BJ (cell line): ENCODE measurements at regions not wholly inside any gene's neighbourhood (a gene's known extent, or its start where the extent isn't known, plus 50 kb on each side); places are given as distances from the start of the nearest gene placed in this dataset.
"Not testable (repeated sequence)": the region's sequence is repeated elsewhere in the genome, so short reads cannot be mapped to it uniquely, and the experiment has no call there.

ENCODE experiments used
- CTCF ChIA-PET: fragments of 350-600 bp; formaldehyde crosslinking; extraction: SDS; loops from one replicate; lab custom pipeline; 2021; ENCODE audit warnings: antibody characterized with exemption, inconsistent platforms; lab: Yijun Ruan, JAX
- POLR2A ChIA-PET: fragments of 300-600 bp; sonication (Branson Sonifier 250); formaldehyde crosslinking; extraction: SDS; loops from one replicate; lab custom pipeline; 2021; ENCODE audit warnings: antibody characterized with exemption; lab: Charles Lee
- DNase-seq: peaks from one replicate; pipeline ENCODE4 v3.0.0-alpha.2; 2011; ENCODE audit warnings: low read depth
- H3K27me3 ChIP-seq: 2 replicates; pipeline ENCODE4 v1.6.0; 2011; ENCODE audit warnings: low read length; ENCODE audit not compliant: control insufficient read depth, insufficient read depth
- H3K36me3 ChIP-seq: 2 replicates; pipeline ENCODE4 v1.5.1; 2011; ENCODE audit warnings: low read length; ENCODE audit not compliant: control insufficient read depth, insufficient read depth
- H3K4me3 ChIP-seq: 2 replicates; pipeline ENCODE4 v1.5.1; 2011; ENCODE audit warnings: low read depth, mild to moderate bottlenecking, control low read depth, low read length
- TF ChIP-seq, protein P1 (sequence below): IDR thresholded peaks from 2 replicates; pipeline ENCODE4 v1.5.1; 2011; ENCODE audit warnings: low read depth, mild to moderate bottlenecking, control low read depth, inconsistent platforms, low read length, moderate library complexity; ENCODE audit not compliant: insufficient read depth

DNA sequence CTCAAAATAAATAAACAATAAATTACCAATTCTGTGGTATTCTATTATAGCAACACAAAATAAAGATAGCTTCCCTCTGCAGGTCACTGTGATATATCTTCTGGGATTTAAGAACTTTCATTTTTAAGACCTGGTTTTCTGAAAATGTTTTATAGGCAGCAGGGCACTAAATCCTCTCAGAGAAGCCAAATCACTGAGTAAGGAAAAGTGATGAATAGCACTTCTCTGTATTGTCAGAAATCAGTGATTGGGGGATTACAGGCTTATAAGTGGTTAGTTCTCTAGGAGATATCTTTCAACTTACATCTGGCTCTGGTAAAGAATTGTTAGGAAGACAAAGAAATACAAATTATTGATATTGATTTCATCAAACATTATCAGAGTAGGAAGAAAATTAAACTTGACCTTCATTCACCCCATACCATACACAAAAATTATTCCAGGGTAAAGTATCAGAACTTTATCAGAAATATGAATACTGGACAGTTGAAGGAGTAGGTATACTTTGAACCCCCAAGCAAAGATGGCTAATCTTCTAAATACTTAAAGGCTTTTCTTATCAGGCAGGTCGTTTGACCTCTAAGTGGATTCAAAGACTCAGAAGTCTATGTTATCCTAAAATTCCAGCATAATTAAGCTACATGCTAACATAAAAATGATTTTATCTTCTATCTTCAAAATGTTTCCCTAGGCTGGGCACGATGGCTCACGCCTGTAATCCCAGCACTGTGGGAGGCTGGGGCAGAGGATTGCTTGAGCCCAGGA is 81.6 kb upstream of the USP9X start:
- DNase-seq = no peak
- Histone ChIP-seq H3K27me3 (no peaks in the 10 kb centered on the region), H3K4me3 (no peak overlapping the region), H3K36me3 (no peaks in the 10 kb centered on the region)
- CTCF ChIA-PET = no interaction called here
- POLR2A ChIA-PET = no interaction called here
- TF ChIP-seq, protein P1, sequence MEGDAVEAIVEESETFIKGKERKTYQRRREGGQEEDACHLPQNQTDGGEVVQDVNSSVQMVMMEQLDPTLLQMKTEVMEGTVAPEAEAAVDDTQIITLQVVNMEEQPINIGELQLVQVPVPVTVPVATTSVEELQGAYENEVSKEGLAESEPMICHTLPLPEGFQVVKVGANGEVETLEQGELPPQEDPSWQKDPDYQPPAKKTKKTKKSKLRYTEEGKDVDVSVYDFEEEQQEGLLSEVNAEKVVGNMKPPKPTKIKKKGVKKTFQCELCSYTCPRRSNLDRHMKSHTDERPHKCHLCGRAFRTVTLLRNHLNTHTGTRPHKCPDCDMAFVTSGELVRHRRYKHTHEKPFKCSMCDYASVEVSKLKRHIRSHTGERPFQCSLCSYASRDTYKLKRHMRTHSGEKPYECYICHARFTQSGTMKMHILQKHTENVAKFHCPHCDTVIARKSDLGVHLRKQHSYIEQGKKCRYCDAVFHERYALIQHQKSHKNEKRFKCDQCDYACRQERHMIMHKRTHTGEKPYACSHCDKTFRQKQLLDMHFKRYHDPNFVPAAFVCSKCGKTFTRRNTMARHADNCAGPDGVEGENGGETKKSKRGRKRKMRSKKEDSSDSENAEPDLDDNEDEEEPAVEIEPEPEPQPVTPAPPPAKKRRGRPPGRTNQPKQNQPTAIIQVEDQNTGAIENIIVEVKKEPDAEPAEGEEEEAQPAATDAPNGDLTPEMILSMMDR = no peak

DNA sequence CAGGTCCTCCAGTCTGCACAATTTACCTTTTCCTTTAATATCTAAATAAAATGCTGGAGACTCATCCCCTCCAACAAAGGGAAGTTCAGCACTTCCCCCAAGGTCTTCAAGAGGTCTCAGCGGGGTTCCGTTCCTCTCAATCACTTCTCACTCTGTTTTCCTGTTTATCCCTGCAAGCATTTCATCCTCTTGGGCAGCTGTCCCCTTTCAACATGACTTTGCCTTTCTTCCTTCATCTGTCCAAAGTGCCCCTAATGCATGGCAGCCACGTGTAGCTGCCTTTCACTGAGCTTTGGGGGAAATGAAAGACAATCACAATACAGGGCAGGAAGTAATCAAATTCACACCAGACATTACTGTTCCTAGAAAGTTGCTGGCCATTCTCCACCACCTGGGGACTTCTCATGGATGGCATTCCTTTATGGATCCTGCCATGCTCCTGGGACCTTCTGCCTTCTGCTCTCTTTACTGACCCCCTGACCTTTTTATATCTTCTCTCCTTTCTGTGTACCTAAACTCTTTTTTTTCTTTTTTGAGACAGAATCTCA is 79.7 kb upstream of the USP9X start:
- Histone ChIP-seq H3K27me3 (no peaks in the 10 kb centered on the region), H3K36me3 (no peaks in the 10 kb centered on the region), H3K4me3 (no peak overlapping the region)
- CTCF ChIA-PET = no interaction called here
- TF ChIP-seq, protein P1 = no peak
- POLR2A ChIA-PET = no interaction called here
- DNase-seq = no peak

DNA sequence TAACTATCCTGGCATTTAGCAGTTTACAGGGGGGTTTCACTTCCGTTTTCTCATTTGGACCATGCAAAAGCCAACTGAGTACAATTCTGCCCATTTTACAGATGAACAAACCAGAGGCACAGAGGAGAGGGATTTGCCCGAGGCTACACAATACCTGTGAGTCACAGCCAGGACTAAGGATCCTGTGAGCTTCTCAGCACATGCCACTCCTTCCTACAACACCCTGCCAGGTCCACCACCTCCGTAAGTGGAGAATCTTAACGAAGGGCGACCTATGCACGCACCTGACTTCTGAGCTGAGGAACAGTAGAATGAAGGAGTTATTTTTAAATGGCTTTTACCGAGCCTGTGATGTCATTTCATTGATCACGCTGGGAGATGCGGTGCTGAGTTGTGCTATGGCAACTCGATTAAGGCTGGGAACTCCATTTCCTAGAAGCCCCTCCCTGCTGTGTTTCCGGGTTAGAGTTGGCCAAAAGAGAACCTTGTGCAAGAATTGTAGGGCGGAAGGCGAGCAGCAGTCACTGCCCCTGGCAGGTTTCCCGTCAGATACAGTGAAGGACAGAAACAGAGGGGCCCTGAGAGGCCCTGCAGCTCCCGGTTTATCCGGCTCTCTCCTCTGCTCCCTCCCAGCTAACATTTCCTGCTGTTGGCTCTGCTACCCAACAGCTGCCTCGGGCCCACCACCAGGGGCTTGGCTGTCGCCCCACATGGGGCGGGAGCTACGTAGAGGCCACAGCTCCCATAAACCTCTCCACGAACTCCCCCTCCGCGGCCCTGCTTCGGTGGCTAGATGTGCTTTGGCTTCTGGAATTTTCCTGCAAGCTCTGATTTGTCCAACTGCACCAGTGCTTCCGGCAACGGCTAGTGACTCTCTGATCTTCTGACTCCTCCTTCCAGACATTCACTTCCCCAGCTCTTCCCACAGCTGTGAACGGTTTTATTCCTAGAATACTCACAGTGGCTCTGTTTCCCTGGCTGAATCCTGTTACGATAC is 75.1 kb upstream of the USP9X start:
- Histone ChIP-seq H3K4me3 (peak overlapping the region; percentile 32), H3K27me3 (no peaks in the 10 kb centered on the region), H3K36me3 (no peaks in the 10 kb centered on the region)
- DNase-seq = peak; percentile 39
- ChIA-PET CTCF (no interaction called here), POLR2A (interaction anchor here (0.6 to 1.0 kb wide), 2 partner anchors 13 to 429 kb away, joined by 3 to 8 read pairs; partner anchors contain the start of gene ATP6AP2)
- TF ChIP-seq, protein P1 = peak; percentile 18; the same call in 1 of the 2 replicates

DNA sequence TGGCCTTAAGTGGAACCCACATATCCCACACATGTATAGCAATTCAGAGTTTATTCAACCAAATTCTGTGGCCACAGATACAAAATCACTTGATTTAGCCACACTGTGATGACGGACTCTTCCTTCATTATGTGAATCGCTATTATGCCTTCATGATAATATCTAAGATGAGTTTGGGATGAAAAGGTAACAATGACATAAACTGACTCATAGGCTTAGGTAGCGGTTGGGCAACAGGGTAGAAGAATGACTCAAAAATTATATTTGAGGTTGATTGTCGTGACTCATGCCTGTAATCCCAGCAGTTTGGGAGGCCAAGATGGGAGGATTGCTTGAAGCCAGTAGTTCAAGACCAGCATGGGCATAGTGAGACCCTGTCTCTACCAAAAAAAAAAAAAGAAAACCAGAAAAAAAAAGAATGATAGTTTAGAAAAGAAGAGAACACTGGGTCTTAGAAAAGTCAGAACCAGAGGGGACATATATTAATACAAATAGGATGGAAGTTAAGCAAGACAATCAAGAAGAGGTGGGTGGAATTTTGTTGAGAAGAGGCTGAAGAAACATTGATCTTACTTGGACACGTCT is 70.4 kb upstream of the USP9X start:
- no peak for DNase-seq
- Histone ChIP-seq H3K36me3 (no peaks in the 10 kb centered on the region), H3K27me3 (no peaks in the 10 kb centered on the region), H3K4me3 (no peak overlapping the region)
- POLR2A ChIA-PET = no interaction called here
- TF ChIP-seq, protein P1 = no peak
- CTCF ChIA-PET = no interaction called here

DNA sequence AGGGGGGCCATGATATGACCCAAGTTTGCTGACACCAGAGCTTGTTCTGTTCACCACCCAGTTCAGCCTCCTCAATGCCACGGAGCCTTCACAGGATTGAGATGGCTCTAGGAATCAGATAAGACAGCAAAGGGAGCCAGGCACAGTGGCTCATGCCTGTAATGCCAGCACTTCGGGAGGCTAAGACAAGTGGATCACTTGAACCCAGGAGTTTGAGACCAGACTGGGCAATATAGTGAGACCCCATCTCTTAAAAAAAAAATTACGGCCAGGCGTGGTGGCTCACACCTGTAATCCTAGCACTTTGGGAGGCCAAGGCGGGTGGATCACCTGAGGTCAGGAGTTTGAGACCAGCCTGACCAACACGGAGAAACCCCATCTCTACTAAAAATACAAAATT is 67.5 kb upstream of the USP9X start:
- H3K36me3 ChIP-seq, CTCF ChIA-PET, H3K4me3 ChIP-seq, POLR2A ChIA-PET, DNase-seq, H3K27me3 ChIP-seq: not testable (repeated sequence)

DNA sequence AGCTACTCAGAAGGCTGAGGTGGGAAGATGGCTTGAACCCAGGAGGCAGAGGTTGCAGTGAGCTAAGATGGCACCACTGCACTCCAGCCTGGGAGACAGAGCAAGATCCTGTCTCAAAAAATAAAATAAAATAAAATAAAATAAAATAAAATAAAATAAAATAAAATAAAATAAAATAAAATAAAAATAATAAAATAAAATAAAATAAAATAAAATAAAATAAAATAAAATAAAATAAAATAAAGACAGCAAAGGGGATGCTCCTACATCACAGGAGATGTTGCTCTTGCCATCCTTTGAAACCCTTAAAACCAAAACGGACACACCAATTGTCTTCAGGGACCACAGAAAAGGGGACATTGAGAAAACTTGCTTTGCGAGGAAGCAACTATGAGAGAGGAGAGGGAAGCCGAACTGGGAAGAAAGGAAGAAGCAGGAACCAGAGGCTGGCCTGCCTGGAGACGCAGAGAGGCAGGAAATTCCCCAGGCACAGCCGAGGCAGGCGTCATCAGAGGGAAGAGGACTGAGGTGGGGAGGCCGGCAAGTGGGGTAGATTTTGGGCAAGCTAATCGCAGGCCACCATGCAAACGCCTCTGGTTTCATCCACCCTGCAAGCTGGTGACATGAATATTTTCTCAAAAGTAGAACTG is 66.7 kb upstream of the USP9X start:
- DNase-seq, H3K36me3 ChIP-seq, CTCF ChIA-PET, H3K4me3 ChIP-seq, H3K27me3 ChIP-seq, POLR2A ChIA-PET: not testable (repeated sequence)
